Suprapubic skin (tissue), 4 donors: ENCODE measurements at regions not wholly inside any gene's neighbourhood (a gene's known extent, or its start where the extent isn't known, plus 50 kb on each side); places are given as distances from the start of the nearest gene placed in this dataset.

ENCODE experiments used
- CTCF ChIP-seq, 2 donors: fragments of 200-600 bp in 1 of 2; fragments of 450-650 bp in 1 of 2; sonication (generic) in 1 of 2; IDR thresholded peaks; one replicate each; pipeline ENCODE4 v1.5.1; 2016 to 2019; ENCODE audit warnings: antibody characterized with exemption in 2 of 2, mild to moderate bottlenecking in 1 of 2, moderate library complexity in 1 of 2
- EP300 ChIP-seq: sonication (generic); formaldehyde crosslinking; IDR thresholded peaks from one replicate; pipeline ENCODE4 v1.6.1; 2017; ENCODE audit warnings: antibody characterized with exemption
- POLR2A ChIP-seq, 2 donors: fragments of 450-650 bp; IDR thresholded peaks; one replicate each; pipeline ENCODE4 v1.6.1; 2017; ENCODE audit warnings: antibody characterized with exemption in 2 of 2, mild to moderate bottlenecking in 2 of 2, moderate library complexity in 2 of 2
- POLR2AphosphoS5 ChIP-seq, 3 donors: sonication (generic); formaldehyde crosslinking; IDR thresholded peaks; one replicate each; pipeline ENCODE4 v1.6.1; 2017; ENCODE audit warnings: antibody characterized with exemption in 3 of 3

- TF ChIP-seq EP300 (no peak), POLR2AphosphoS5 (IDR thresholded peaks at IDR 0.05) (no peak), CTCF (IDR thresholded peaks at IDR 0.05) (no peak), POLR2A (IDR thresholded peaks at IDR 0.05) (no peak)
These were observed 175.2 kb downstream of the NOL4 start for GRCh38 chr18:34049511-34049910.
